ENCODE measurements at regions not wholly inside any gene's neighbourhood (a gene's known extent, or its start where the extent isn't known, plus 50 kb on each side); places are given as distances from the start of the nearest gene placed in this dataset.

DNA sequence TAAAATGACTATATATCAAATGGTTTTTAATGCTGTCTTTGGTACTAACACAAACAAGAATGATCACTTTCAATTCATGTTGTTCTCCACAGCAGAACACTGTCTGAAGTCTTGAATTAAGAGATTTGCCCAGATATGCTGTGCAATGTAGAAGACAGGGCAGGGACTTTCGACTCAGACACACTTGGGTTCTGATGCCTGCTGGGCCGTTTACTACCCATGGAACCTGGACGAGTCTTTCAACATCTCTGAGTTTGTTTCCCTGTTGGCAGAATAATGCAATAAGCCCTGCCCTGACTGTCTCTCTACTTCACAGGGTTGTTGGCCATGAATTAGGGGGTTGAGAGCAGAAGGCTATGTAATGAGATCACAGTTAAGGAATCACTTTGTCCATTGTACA is 162.6 kb upstream of the TMPO start:
- TF ChIP-seq, protein P1, sequence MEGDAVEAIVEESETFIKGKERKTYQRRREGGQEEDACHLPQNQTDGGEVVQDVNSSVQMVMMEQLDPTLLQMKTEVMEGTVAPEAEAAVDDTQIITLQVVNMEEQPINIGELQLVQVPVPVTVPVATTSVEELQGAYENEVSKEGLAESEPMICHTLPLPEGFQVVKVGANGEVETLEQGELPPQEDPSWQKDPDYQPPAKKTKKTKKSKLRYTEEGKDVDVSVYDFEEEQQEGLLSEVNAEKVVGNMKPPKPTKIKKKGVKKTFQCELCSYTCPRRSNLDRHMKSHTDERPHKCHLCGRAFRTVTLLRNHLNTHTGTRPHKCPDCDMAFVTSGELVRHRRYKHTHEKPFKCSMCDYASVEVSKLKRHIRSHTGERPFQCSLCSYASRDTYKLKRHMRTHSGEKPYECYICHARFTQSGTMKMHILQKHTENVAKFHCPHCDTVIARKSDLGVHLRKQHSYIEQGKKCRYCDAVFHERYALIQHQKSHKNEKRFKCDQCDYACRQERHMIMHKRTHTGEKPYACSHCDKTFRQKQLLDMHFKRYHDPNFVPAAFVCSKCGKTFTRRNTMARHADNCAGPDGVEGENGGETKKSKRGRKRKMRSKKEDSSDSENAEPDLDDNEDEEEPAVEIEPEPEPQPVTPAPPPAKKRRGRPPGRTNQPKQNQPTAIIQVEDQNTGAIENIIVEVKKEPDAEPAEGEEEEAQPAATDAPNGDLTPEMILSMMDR (IDR thresholded peaks at IDR 0.05; ENCODE audit: insufficient read depth, low read depth, low read length), result no peak
- no peak overlapping the region for H3K4me3 ChIP-seq (ENCODE audit: low read depth, low read length)
- no peak for DNase-seq (ENCODE audit: low read depth)

DNA sequence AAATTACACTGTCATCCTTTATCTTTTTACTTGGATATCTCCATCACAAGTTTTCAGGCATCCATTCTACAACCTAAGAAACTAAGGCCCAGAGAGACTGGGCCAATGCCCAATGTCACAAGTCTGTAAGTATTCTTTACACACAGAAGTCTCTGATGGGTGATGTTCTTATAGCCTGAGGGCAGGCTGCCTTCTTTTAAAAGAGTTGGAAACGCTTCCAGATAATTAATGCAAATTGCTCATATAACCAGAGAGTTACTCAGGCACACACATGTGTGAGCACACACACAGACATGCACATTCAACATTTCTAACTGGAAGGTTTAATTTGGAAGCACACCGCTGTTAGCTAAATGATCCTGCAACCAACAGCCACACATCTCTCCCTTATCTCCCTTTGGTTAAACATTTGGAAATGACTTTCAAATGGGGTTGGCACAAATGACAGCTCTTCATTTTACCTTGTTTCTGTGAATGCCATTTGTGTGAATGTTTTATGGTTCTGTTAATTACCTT is 160.8 kb upstream of the TMPO start:
- H3K4me3 ChIP-seq (ENCODE audit: low read depth, low read length), result no peak overlapping the region
- TF ChIP-seq, protein P1 (IDR thresholded peaks at IDR 0.05; ENCODE audit: insufficient read depth, low read depth, low read length), result no peak
- DNase-seq (ENCODE audit: low read depth), result no peak

DNA sequence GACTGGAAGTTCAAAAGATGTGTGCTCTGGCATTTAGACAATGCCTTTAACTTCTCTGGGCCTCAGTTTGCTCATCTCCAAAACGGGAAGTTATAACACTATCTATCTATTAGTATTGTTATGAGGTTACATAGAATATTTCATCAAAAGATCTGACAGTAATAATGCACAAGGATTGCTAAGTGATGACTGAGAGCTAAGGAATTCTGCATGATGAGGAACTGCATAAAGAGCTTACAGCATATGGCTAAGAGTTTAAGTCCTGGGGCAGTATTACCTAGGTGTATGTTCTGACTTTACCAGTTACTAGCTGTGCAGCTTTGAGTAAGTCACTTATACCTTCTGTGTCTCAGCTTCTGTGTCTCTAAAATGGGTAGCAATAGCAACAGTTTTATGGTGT is 160.1 kb upstream of the TMPO start:
- H3K4me3 ChIP-seq (ENCODE audit: low read depth, low read length), result no peak overlapping the region
- peak; percentile 3 for DNase-seq (ENCODE audit: low read depth)
- TF ChIP-seq, protein P1 (IDR thresholded peaks at IDR 0.05; ENCODE audit: insufficient read depth, low read depth, low read length), result no peak

DNA sequence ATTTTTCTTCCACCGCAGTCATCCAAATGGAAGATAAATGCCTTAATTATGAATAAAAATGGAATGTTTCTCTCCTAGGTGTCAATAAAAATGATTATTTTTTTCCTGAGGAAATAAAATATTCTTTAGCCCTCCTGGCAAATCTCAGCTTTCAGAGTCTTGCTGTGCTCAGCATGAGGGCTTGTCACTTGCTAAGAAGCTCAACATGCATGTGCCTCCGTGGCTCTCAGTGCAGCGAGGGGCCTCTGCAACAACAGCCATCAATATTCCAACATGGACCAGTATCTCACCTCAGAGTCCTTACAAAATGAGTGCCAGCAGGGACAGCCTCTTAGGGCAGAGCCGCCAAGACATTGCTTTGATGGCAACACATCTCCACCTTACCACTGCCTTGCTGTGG is 159.5 kb upstream of the TMPO start:
- DNase-seq (ENCODE audit: low read depth), result no peak
- H3K4me3 ChIP-seq (ENCODE audit: low read depth, low read length), result no peak overlapping the region
- TF ChIP-seq, protein P1 (IDR thresholded peaks at IDR 0.05; ENCODE audit: insufficient read depth, low read depth, low read length), result no peak

DNA sequence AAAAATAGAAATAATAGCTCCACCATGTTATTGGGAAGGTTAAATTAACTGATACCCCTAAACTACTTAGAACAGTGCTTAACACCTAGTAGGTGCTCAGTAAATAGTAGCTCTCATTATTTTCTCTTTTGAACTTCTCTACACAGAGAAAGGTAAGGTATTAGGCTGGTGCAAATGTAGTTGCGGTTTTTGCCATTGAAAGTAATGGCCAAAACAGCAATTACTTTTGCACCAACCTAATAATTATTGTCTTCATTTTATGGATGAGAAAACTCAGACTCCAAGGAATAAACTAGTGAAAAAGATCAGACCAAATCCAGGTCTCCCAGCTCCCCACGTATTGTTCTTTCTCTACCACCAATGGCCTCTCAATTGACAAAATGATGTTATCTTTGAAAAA is 157.2 kb upstream of the TMPO start:
- DNase-seq (ENCODE audit: low read depth), result no peak
- no peak overlapping the region for H3K4me3 ChIP-seq (ENCODE audit: low read depth, low read length)
- TF ChIP-seq, protein P1 (IDR thresholded peaks at IDR 0.05; ENCODE audit: insufficient read depth, low read depth, low read length), result no peak

DNA sequence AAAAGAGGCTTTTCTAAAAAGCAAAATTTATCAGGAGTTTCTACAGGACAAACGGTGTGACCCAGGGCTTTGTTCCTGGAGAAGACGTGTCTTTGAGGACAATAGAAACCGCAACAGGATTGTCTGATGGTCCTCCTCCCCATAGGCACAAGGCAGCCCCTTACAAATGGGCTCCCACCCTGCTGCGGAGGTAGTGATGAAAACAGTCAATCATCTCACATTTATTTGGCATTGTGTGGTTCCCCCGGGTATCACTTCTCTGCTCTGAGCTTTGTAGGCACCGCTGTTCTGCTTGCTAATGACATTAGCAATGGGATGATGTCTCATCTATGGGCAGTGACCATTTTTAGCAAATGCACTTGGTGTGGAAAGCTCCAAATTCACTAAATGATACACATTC is 155.5 kb upstream of the TMPO start:
- H3K4me3 ChIP-seq (ENCODE audit: low read depth, low read length), result no peak overlapping the region
- TF ChIP-seq, protein P1 (IDR thresholded peaks at IDR 0.05; ENCODE audit: insufficient read depth, low read depth, low read length), result no peak
- no peak for DNase-seq (ENCODE audit: low read depth)

DNA sequence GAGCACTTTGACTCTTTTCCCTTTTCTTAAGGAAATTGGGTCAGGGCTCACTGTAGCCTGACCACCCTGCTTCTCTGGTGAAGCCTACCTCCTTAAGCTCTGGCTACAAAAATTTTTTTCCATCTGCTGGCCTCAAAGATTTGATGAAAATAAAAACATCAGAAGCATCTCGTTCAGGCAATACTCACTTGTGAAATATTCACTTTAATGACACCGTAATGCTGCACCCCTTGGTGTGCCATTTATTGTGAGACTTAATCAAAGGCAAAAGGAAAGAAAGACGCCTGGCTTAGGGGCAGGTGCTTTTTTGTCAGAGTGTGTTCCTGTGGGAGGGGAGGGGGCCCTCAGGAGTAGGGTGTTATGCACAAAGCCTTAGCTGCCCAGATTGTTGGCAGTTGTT is 155.0 kb upstream of the TMPO start:
- no peak for DNase-seq (ENCODE audit: low read depth)

More for the DNA sequence above, 155.0 kb upstream of the TMPO start:
- H3K4me3 ChIP-seq (ENCODE audit: low read depth, low read length), result no peak overlapping the region
- TF ChIP-seq, protein P1 (IDR thresholded peaks at IDR 0.05; ENCODE audit: insufficient read depth, low read depth, low read length), result no peak

Measured in fibroblast of villous mesenchyme (primary cell).